ENCODE measurements at regions not wholly inside any gene's neighbourhood (a gene's known extent, or its start where the extent isn't known, plus 50 kb on each side); places are given as distances from the start of the nearest gene placed in this dataset.

DNA sequence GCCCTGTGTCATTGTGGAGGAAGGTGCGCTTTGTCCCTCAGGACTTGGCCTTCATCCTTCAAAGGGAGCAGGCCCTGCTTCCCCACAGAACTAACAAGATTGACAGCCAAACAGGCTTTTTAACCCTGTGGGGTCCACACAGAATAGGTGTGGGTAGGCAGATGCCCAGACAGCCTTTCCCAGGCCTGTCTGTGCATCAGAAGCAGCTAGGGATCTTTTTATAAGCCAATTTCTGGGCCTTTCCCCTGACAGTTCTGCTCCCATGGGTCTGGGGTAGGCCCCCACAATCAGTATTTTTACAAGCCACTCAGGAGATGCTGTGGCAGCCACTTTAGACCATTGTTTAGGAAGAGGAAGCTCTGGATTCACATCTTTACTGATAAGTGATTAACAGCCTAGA lies 69.2 kb downstream of the MRPL46 start:
- no peak for TF ChIP-seq ZFX (IDR thresholded peaks at IDR 0.05; ENCODE audit: borderline replicate concordance)
- TF ChIP-seq, protein P1, sequence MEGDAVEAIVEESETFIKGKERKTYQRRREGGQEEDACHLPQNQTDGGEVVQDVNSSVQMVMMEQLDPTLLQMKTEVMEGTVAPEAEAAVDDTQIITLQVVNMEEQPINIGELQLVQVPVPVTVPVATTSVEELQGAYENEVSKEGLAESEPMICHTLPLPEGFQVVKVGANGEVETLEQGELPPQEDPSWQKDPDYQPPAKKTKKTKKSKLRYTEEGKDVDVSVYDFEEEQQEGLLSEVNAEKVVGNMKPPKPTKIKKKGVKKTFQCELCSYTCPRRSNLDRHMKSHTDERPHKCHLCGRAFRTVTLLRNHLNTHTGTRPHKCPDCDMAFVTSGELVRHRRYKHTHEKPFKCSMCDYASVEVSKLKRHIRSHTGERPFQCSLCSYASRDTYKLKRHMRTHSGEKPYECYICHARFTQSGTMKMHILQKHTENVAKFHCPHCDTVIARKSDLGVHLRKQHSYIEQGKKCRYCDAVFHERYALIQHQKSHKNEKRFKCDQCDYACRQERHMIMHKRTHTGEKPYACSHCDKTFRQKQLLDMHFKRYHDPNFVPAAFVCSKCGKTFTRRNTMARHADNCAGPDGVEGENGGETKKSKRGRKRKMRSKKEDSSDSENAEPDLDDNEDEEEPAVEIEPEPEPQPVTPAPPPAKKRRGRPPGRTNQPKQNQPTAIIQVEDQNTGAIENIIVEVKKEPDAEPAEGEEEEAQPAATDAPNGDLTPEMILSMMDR (IDR thresholded peaks at IDR 0.05): no peak
- H3K27ac ChIP-seq: no peak overlapping the region

DNA sequence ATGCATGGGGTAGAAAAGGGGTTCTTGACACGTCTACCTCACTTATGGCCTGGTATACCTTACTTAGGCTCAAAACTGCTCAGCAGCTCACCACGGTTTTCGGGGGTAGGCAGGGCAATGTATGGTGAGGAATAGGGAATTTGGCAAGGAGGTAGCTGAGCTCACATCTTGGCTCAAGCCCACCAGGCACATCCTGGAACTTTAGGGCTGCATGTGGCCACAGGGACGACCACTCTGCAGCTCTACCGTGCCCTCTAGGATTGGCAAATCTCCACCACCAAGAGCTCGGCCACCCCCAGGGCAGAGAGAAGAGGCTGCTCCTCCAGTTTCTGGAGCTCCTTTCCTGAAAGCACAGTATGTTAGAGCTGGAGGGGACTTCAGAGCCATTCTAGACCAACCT lies 69.7 kb downstream of the MRPL46 start:
- TF ChIP-seq ZFX (IDR thresholded peaks at IDR 0.05; ENCODE audit: borderline replicate concordance): no peak
- TF ChIP-seq, protein P1 (IDR thresholded peaks at IDR 0.05): no peak
- no peak overlapping the region for H3K27ac ChIP-seq

DNA sequence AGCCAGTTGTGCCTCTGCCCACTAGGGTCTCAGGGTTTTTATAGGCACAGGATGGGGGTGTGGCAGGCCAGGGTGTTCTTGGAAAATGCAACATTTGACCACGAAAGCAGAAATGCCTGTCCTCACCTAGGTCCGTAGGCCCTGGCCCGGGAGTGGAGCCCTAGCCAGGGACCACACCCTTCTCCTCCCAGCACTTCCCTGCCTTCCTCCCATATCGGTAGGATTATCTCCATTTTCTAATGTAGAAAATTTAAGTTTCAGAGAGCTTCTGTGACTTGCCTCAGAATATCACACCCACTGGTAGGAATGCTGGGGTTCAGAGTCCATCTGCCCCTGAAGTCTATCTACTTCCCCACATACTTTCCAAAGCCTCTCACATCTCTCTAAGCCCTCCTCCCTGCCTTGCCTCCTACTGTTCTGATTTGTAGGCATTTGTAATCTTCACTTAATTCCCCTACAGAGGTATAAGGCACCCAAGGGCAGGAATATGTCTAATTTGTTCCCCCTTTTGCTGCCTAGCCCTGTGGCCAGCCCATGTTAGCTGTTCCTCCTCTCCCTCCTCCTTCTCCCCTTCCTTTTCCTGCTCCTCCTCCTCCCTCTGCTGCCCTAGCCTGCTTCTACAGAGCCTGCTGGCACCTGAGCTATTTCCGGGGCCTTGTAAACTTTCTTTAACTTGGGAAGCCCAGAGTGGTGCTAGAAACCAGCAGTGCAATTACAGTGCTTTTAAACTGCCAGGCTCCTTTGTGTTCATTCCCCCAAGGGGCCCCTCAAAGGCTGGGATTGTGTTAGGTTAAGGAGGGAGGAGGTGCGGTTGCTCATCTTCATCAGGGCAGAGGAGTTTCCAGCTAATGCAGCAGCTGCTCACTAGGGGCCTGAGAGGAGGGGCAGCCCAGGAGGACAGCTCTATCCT lies 71.1 kb downstream of the MRPL46 start:
- TF ChIP-seq, protein P1 (IDR thresholded peaks at IDR 0.05): no peak
- TF ChIP-seq ZFX (IDR thresholded peaks at IDR 0.05; ENCODE audit: borderline replicate concordance): no peak

DNA sequence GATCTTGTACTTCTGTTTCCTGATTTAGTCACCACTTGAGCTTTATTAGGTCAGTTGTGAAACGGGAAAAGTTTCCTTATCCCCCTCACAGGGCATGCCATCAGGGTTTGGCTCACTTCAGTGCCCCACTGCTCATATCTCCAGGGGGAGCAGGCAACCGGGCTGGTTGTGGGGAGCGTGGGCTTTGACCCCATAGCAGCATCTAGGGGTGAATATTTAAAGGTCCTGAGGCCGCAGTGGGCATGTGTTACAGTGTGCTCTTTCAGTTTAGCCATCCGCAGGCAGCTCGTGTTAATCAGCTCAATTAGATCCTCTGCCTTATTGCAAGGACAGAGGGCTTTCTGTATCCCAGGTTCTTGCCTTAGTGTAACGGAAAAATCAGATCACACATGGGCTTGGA lies 71.9 kb downstream of the MRPL46 start:
- no peak for TF ChIP-seq ZFX (IDR thresholded peaks at IDR 0.05; ENCODE audit: borderline replicate concordance)
- TF ChIP-seq, protein P1 (IDR thresholded peaks at IDR 0.05): no peak
- H3K27ac ChIP-seq: no peak overlapping the region

More for the DNA sequence above, 71.1 kb downstream of the MRPL46 start:
- no peak overlapping the region for H3K27ac ChIP-seq

DNA sequence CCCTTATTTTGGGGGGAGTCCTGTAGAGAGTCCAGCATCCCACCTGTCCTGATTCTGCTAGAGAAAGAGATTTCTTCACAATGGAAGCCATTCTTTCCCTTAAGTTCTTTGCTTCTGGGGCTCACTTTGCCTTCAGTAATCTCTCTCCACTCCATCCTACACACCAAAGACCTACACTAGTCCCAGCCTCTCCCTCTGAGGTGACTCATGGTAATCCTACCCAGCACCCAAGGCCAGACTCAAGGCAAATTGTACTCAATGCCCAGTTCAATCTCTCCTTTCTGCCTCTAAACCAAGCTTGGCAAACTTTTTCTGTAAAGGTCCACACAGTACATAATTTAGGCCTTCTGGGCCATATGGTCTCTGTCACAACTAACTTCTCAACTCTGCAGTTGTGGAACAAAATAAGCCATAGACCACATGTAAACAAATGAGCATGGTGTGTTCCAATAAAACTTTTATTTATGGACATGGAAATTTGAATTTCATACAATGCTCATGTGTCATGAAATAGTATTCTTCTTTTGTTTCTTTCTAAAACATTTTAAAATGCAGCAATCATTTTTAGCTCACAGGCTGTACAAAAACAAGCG lies 72.5 kb downstream of the MRPL46 start:
- no peak for TF ChIP-seq ZFX (IDR thresholded peaks at IDR 0.05; ENCODE audit: borderline replicate concordance)
- TF ChIP-seq, protein P1 (IDR thresholded peaks at IDR 0.05): no peak
- no peak overlapping the region for H3K27ac ChIP-seq

DNA sequence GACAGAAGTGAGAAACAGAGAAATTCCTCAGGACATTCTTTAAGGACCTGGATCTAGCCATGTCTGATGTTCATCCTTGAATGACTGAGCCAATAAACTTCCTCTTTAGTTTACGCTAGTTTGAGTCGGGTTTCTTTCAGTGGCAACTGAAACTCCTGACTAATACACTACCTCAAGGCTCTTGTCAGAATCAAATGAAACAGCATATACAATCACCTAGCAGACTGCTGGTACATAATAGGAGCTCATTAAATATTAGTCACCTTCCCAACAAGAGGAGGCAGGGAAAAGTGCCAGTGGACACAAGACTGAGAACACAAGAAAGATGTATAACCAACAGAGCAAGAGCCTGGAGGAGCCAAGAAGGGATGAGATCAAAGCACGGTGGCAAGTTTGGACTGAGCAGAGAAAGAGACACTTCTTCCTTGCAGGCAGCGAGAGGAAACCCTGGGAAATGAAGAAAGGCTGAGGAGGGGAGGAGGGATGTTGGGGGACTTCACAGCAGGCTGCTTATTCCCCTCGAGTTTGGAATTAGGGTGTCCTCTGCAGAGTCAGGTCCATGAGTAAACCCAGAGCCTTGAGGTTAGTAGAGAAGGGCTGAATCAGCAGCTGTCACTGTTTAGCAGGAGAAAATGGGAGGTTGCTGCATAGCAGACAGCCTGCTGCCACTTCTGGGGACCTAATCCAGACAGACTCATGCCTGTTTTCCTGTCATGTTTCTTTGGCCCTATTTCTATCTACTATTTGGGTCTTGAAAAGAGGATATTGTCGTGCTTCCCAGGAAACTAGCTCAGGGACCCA lies 73.3 kb downstream of the MRPL46 start:
- TF ChIP-seq, protein P1 (IDR thresholded peaks at IDR 0.05): no peak
- no peak for TF ChIP-seq ZFX (IDR thresholded peaks at IDR 0.05; ENCODE audit: borderline replicate concordance)
- no peak overlapping the region for H3K27ac ChIP-seq
